Esophagus squamous epithelium (tissue), 5 donors: ENCODE measurements at regions not wholly inside any gene's neighbourhood (a gene's known extent, or its start where the extent isn't known, plus 50 kb on each side); places are given as distances from the start of the nearest gene placed in this dataset.

Experiments
- DNase-seq: peaks from one replicate; lab custom pipeline; 2025; lab: John Stamatoyannopoulos, UW
- H3K27ac ChIP-seq, 4 donors: fragments of 200-600 bp; sonication (generic); one replicate each; pipeline ENCODE4 v1.5.1; 2016 to 2019; ENCODE audit warnings: mild to moderate bottlenecking in 1 of 4
- H3K27me3 ChIP-seq, 4 donors: fragments of 200-600 bp; sonication (generic); 1 replicate in 3 of 4; 2 replicates in 1 of 4; pipeline versions ENCODE4 v1.5.1 to v1.6.0; 2017 to 2021; ENCODE audit warnings: antibody characterized with exemption in 1 of 4
- H3K36me3 ChIP-seq, 3 donors: fragments of 200-600 bp; sonication (generic); one replicate each; pipeline ENCODE4 v1.5.1; 2016 to 2019
- H3K4me1 ChIP-seq, 3 donors: fragments of 200-600 bp; sonication (generic); one replicate each; pipeline ENCODE4 v1.5.1; 2017 to 2019
- H3K4me3 ChIP-seq, 4 donors: fragments of 200-600 bp; sonication (generic); 1 replicate in 3 of 4; 2 replicates in 1 of 4; pipeline ENCODE4 v1.5.1; 2016 to 2019; ENCODE audit warnings: mild to moderate bottlenecking in 2 of 4, moderate library complexity in 1 of 4
- H3K9me3 ChIP-seq, 3 donors: fragments of 200-600 bp; sonication (generic); one replicate each; pipeline ENCODE4 v1.5.1; 2016 to 2019
- POLR2A ChIP-seq, 4 donors: fragments of 450-650 bp; IDR thresholded peaks; one replicate each; pipeline ENCODE4 v1.6.1; 2017; ENCODE audit warnings: antibody characterized with exemption in 4 of 4, mild to moderate bottlenecking in 4 of 4, moderate library complexity in 3 of 4
- WGBS, 2 donors: methylation state at CpG; one replicate each; pipeline ENCODE4 v1.1.5; 2018; 5-methylcytosine and 5-hydroxymethylcytosine counted together
- intact Hi-C: fragments of 100-400 bp; cut with DNase I; formaldehyde crosslinking; loops from one replicate; pipeline ENCODE4 v1.15.0; 2022
- TF ChIP-seq, protein P1 (sequence below), 6 experiments: fragments of 450-650 bp in 4 of 6; fragments of 200-600 bp in 2 of 6; sonication (generic) in 2 of 6; IDR thresholded peaks; one replicate each; pipeline ENCODE4 v1.5.1; 2016 to 2019; ENCODE audit warnings: antibody characterized with exemption in 6 of 6, mild to moderate bottlenecking in 4 of 6, moderate library complexity in 4 of 6
- donor health status: DM: yes; HTN: yes; CAD: no.

DNA sequence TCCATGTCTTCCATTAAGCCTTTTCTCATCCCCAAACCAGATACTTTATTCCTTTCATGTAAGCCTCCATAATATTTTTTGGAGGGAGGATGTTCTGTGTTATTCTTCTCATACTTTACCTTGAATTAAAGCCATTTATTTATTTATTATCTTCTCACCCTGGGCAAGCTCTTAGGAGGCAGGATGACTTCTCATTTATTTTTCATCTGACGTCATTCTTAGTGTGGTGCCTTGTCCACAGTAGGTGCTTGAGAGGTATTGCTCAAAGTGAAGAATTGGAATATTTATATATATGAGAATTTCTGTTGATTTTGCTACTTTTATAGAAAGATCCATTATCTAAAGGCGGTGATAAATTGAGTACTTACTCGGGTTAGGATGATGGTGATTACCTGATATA is 458.3 kb upstream of the ACTBL2 start:
- Histone ChIP-seq H3K4me3 (no peak overlapping the region), H3K9me3 (no peaks in the 10 kb centered on the region), H3K27ac (no peak overlapping the region), H3K27me3 (no peaks in the 10 kb centered on the region), H3K36me3 (no peaks in the 10 kb centered on the region), H3K4me1 (no peaks in the 10 kb centered on the region)
- 91 to 97% methylated on average over 3 of the region's 3 CpGs for WGBS, 2 donors
- intact Hi-C loops: no loop called here
- TF ChIP-seq, protein P1, sequence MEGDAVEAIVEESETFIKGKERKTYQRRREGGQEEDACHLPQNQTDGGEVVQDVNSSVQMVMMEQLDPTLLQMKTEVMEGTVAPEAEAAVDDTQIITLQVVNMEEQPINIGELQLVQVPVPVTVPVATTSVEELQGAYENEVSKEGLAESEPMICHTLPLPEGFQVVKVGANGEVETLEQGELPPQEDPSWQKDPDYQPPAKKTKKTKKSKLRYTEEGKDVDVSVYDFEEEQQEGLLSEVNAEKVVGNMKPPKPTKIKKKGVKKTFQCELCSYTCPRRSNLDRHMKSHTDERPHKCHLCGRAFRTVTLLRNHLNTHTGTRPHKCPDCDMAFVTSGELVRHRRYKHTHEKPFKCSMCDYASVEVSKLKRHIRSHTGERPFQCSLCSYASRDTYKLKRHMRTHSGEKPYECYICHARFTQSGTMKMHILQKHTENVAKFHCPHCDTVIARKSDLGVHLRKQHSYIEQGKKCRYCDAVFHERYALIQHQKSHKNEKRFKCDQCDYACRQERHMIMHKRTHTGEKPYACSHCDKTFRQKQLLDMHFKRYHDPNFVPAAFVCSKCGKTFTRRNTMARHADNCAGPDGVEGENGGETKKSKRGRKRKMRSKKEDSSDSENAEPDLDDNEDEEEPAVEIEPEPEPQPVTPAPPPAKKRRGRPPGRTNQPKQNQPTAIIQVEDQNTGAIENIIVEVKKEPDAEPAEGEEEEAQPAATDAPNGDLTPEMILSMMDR (IDR thresholded peaks at IDR 0.05): no peak
- TF ChIP-seq POLR2A (IDR thresholded peaks at IDR 0.05): no peak
- DNase-seq: no peak

DNA sequence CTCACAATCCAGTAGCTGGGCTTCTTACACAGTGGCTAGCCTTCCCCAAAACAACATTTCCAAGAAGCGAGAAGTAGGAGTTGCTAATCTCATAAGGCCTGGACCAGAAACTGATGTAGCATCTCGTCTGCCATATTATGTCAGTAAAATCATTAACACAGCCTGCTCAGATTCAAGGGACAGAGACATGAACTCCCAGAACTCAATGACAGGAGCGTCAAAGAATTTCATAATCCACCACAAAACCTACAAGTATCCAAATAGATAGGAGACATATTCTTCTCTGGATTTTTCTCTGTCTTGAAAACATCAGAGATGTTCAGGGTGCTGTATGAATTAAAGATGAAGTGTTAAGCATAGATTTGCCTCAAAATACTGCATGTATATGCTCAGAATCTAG is 457.6 kb upstream of the ACTBL2 start:
- no peaks in the 10 kb centered on the region for H3K4me1 ChIP-seq
- H3K36me3 ChIP-seq: no peaks in the 10 kb centered on the region
- intact Hi-C loops: no loop called here
- DNase-seq: no peak
- no peak overlapping the region for H3K4me3 ChIP-seq
- no peak overlapping the region for H3K27ac ChIP-seq
- WGBS, 2 donors: 77 to 93% methylated on average over 2 to 3 of the region's 3 CpGs
- H3K27me3 ChIP-seq: no peaks in the 10 kb centered on the region
- H3K9me3 ChIP-seq: no peaks in the 10 kb centered on the region
- TF ChIP-seq POLR2A (IDR thresholded peaks at IDR 0.05): no peak
- TF ChIP-seq, protein P1 (IDR thresholded peaks at IDR 0.05): no peak

DNA sequence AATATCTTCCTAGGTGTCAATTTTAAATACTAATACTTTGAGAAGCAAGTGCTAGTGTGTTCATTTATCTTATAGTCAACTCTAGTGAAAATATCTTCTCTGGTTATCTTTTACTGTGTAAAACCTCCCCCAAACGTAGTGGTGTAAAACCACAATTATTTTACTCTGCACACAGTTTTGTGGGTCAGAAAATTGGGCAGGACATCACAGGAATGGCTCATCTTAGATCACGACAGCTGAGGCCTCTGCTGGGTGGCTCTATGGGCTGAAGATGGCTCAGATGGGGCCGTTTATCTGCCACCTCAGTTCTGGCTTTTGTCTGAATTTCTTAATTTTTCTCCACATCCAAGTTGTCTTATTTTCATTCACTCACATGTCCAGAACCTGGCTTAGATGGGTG is 457.2 kb upstream of the ACTBL2 start:
- 51 to 52% methylated on average over 3 of the region's 3 CpGs for WGBS, 2 donors
- Histone ChIP-seq H3K27ac (no peak overlapping the region), H3K27me3 (no peaks in the 10 kb centered on the region), H3K4me3 (no peak overlapping the region), H3K4me1 (no peaks in the 10 kb centered on the region), H3K36me3 (no peaks in the 10 kb centered on the region), H3K9me3 (no peaks in the 10 kb centered on the region)
- no peak for DNase-seq
- intact Hi-C loops: no loop called here
- TF ChIP-seq POLR2A (IDR thresholded peaks at IDR 0.05): no peak
- TF ChIP-seq, protein P1 (IDR thresholded peaks at IDR 0.05): no peak

DNA sequence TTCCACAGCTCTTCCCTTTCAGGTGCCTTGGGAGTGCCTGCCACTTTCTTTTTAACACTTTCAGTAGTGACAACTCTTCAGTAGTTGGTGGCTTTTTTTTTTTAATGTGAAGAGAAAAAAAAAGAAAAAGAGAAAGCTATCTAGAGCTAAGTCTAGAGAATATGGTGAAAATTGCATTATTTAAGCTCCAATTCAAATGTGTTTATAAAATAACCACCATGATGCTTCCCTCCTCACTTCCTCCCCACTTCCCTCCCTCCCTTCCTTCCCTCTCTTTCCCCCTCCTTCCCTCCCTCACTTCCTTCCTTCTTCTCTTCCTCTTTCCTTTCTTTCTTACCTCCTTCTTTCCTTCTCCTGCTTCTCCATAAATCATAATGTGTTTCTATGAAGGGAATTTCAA is 456.7 kb upstream of the ACTBL2 start:
- Histone ChIP-seq H3K36me3 (no peaks in the 10 kb centered on the region), H3K27ac (no peak overlapping the region), H3K9me3 (no peaks in the 10 kb centered on the region), H3K4me3 (no peak overlapping the region), H3K27me3 (no peaks in the 10 kb centered on the region), H3K4me1 (no peaks in the 10 kb centered on the region)
- TF ChIP-seq, protein P1 (IDR thresholded peaks at IDR 0.05): no peak
- TF ChIP-seq POLR2A (IDR thresholded peaks at IDR 0.05): no peak
- intact Hi-C loops: no loop called here
- no peak for DNase-seq

DNA sequence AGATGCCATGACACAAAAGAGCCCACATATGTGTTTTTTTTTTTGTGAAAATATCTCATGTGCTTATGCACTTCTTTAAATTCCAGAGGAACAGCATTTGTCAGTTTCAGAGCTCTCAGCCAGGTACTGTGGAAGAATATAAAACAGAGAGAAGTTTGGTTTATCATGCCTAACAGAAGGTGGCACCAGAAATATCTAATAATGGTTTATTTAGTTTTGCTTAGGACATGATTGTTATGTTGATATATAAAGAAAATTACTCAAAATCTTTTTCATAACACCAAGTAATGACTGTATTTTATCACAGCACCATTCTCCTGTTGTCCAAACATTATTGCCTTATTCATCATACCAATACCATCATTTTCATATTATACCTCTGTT is 455.6 kb upstream of the ACTBL2 start:
- Histone ChIP-seq H3K4me3 (no peak overlapping the region), H3K4me1 (no peaks in the 10 kb centered on the region), H3K27ac (no peak overlapping the region), H3K36me3 (no peaks in the 10 kb centered on the region), H3K9me3 (no peaks in the 10 kb centered on the region), H3K27me3 (no peaks in the 10 kb centered on the region)
- DNase-seq: no peak
- intact Hi-C loops: no loop called here
- TF ChIP-seq, protein P1 (IDR thresholded peaks at IDR 0.05): no peak
- TF ChIP-seq POLR2A (IDR thresholded peaks at IDR 0.05): no peak
